HG03439 (cell line): ENCODE measurements at regions not wholly inside any gene's neighbourhood (a gene's known extent, or its start where the extent isn't known, plus 50 kb on each side); places are given as distances from the start of the nearest gene placed in this dataset.

Experiments
- ATAC-seq: cut with Tn5 transposase; IDR thresholded peaks from one replicate; pipeline ENCODE4 v1.9.1; 2021; ENCODE audit warnings: mild to moderate bottlenecking, moderate library complexity; ENCODE audit not compliant: unreplicated experiment

DNA sequence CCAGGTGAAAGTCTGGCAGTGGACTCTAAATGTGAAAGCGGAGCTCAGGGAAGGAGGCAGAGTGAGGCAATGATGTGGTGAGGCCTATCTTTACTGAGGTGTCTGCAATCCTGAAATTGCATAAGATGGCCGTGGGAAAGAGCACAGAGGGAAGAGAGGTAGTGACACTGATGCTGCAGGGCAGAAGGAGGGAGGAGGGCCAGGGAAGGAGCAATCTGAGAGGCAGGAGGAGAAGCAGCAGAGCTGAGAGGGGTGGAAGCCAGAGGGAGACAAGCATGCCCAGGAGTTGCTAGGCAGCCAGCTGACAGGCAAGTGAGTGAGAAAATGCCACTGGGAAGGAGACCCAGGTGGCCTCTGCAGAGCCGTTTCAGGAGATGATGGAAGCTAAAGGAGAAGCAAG is 97.4 kb upstream of the CNR1 start:
- no peak for ATAC-seq

DNA sequence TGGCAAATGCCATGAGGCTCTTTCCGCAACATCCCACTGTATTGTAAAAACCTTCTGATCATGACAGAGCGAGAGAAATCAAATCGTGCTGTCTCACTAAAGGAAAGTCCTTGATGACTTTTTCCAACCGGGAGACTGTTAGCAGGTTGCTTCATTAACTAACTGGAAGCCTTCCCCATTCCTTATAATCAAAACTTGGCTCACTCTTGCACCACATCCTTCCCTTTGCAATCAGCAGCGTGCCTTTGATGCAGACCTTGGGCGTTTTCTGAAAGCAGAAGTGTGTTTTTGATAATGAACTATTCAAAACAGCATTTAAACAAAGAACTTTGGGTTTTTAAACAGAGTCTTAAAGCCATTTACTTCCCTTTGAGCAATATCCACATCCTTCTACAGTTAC is 96.2 kb upstream of the CNR1 start:
- no peak for ATAC-seq

DNA sequence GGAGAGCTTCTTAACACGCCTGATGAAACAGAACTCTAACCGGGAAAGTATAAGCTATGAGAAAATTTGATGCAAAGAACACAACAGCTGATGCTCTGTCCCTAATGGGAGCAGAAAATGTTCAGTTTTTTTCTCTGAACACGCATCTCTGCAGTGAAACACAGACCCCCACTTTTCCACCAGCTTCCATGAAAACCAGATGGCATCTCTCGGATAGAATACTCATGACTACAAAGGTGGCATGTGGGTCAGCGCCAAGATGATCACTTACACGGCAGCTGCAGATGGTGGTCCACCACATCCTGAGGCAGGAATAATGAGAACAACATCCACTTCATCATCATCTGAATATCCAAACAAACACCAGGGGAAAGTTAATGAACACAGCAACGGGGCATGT is 85.2 kb upstream of the CNR1 start:
- ATAC-seq, result no peak

- no peak for ATAC-seq
Observed at GRCh38 chr6:88248709-88249321, 82.7 kb upstream of the CNR1 start.

- ATAC-seq, result no peak
Observed at GRCh38 chr6:88246654-88247053, 80.5 kb upstream of the CNR1 start.

- ATAC-seq, result no peak
Observed at GRCh38 chr6:88244721-88245120, 78.6 kb upstream of the CNR1 start.

DNA sequence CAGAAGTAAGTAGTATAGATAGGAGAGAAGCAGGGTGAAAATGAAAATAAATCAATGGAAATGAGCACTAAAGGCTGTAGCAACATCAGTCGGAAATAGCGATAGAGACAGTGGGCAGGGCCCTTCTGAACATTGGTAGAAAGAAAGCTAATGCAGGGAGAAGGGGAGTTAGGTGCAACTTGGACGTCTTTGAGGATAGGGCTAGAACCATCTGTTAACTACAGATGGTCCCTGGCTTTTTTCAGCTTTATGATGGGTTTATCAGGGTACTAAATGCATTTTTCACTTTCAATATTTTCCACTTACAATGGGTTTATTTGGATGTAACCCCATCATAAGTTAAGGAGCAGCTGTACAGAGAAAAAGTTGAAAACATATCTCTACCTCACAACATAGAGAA is 72.8 kb upstream of the CNR1 start:
- no peak for ATAC-seq

DNA sequence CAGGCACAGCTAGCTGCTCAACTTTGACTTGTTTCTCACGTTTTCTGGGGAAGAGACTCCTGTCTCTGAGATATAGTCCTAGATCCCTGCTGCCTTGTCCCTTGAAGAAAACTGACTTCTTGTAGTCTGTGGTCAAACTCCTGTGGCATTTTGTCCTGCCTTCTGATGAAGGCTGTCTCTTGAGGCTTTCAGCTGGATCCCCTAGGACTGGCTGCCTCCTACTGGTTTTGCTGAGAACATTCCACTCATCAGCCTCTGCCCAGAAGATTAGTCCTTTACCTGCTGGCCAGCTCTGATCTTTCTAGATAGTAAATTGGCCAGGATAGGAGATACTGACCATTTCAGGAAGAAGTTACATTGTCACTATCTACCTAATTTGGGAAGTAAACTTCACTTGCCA is 71.9 kb upstream of the CNR1 start:
- peak; percentile 71 for ATAC-seq

DNA sequence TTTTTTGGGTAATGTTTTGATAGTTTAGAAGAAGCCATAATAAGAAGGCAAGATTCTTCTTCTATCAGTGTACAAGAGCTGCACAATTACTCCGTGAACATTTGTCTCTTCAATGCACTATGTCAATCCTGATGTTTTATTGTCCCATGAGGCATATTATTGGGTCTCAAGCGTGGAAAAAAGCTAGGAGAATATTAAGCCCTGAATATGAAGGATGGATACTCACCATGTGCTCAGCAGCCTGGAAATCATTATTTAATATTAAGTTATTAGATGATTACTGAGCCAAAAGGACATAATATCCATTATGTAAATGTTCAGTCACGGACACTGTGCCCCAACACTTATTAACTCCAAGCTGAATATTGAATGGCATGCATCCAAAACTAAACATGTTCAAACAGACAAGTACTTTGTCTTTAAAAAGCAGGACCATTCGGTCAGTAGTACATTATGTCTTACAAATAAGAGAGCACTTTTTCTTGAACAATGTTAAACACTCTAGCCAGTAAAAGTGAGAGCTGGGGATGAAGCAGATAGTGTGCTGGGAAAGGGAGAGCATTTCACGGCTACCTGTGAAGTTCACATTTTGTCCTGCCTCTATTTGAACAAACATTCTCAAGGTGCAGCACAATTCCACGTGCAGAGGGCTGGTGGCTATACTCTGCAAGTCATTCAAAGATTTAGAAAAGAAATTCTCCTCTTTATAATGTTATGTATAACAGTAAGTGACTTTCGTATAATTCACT is 70.6 kb upstream of the CNR1 start:
- ATAC-seq, result no peak

GRCh38 chr6:88232753-88233152 is 66.6 kb upstream of the CNR1 start:
- no peak for ATAC-seq

GRCh38 chr6:88223298-88223697 is 57.2 kb upstream of the CNR1 start:
- no peak for ATAC-seq

DNA sequence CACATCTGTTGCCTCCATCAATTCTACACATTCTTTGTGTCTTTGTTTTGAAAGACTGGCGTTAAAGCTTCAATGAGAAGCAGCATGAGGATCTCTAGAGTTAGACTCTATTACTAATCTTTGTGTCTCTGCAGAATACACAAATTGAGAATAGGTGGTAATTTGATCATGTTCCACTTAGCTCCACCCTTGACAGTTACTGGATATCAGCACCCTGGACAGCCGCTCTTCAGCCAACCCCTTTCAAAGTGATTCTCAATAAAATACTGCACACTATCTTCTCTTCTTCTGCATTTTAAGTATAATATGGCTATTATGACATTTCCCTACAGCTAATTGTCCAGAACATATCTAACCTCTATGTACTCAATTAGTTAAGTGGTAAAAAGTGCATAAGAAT is 54.3 kb upstream of the CNR1 start:
- ATAC-seq, result no peak

- no peak for ATAC-seq
Observed at GRCh38 chr6:88216182-88216581, 50.0 kb upstream of the CNR1 start.
